GM18867 (cell line): ENCODE measurements at regions not wholly inside any gene's neighbourhood (a gene's known extent, or its start where the extent isn't known, plus 50 kb on each side); places are given as distances from the start of the nearest gene placed in this dataset.

Experiments used
- ATAC-seq: cut with Tn5 transposase; IDR thresholded peaks from one replicate; pipeline ENCODE4 v1.9.1; 2021; ENCODE audit warnings: mild to moderate bottlenecking, moderate library complexity; ENCODE audit not compliant: unreplicated experiment

GRCh38 chr9:106623558-106623957 is 239.4 kb upstream of the ZNF462 start:
- ATAC-seq, result no peak

GRCh38 chr9:106625259-106625789 is 237.6 kb upstream of the ZNF462 start:
- ATAC-seq, result no peak

DNA sequence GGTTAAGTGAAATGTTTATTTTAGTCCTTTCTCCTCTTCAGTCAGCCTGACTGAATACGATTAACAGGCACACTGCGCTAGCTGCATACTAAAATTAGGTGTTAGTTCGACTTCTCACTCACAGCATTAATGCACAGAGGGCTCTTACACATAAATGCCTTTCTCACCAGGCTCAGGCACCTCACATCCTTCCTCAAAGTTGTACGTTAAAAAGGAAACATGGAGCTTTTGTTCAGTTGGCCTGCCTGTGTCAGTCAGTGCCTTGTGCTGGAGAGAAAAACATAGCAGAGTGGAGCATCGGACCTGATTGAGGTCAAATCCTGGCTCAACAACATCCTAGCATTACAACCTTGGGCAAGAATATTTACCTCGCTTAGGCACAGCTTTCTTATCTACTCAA is 236.0 kb upstream of the ZNF462 start:
- ATAC-seq, result no peak

DNA sequence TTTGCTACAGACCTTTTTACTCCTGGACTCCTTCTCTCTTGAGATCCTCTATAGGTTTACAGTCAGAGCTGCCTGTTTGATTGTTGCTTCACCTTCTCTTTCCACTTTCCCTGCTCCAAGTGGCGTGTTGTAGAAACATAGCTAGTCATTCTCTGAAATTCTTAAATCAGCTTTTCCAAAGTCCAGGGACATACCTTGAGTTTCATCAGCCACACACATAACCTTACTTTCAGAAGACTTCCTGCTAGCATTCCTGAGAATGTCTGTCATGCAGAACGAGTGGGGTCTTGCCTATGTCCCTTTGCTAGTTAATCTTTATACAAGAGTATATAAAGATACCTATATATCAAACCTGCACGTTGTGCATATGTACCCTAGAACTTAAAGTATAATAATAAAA is 230.3 kb upstream of the ZNF462 start:
- no peak for ATAC-seq

GRCh38 chr9:106634183-106634582 is 228.8 kb upstream of the ZNF462 start:
- ATAC-seq, result no peak

GRCh38 chr9:106634641-106635040 is 228.3 kb upstream of the ZNF462 start:
- ATAC-seq, result no peak

GRCh38 chr9:106637486-106637885 is 225.5 kb upstream of the ZNF462 start:
- no peak for ATAC-seq

DNA sequence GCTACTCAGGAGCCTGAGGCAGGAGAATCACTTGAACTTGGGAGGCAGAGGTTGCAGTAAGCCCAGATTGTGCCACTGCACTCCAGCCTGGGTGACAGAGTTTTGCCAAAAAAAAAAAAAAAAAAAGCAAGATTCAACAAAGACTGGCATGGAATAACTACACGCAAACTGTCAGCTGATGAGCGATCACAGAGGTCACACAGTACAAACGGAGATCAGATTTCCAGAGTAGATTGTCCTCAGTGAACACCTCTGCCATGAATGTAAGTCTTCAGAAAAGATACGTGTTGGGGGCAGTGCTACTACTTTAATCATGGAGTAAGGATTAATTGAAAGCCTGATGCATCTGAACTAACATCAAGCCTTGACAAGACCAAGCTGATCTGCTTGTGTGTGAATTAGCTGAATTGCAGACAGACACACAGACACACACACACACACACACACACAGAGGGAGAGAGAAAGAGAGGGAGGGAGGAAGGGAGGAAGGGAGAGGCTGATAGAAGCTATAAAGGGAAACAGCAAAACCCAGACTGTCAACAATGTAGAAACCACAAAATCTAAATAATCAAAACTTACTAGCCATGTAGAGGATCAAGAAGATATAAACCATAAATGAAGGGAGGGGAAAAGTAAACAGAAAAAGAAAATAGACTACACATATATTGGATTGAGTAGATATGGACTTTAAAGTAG is 222.9 kb upstream of the ZNF462 start:
- no peak for ATAC-seq

- no peak for ATAC-seq
Observed at GRCh38 chr9:106643211-106643930, 219.6 kb upstream of the ZNF462 start.

- no peak for ATAC-seq
Observed at GRCh38 chr9:106644661-106645060, 218.3 kb upstream of the ZNF462 start.

DNA sequence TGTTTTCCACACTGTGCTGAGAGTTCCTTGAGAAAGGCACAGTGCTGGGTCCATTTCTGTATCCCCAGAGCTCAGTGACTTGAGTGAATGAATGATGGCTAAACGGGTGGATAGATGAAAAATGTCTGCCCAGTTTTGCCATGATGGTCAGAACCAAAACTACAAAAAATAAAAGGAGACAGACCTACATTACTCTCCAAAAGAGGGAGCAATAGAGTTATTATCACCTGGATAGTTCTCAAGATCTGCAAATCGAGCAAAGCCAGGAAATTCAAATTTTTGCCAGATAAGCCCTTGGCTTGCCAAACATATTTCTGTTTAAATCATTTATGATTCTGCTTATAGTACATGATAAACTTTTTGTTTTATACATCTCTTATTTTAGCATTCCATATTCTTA is 214.2 kb upstream of the ZNF462 start:
- ATAC-seq, result no peak

DNA sequence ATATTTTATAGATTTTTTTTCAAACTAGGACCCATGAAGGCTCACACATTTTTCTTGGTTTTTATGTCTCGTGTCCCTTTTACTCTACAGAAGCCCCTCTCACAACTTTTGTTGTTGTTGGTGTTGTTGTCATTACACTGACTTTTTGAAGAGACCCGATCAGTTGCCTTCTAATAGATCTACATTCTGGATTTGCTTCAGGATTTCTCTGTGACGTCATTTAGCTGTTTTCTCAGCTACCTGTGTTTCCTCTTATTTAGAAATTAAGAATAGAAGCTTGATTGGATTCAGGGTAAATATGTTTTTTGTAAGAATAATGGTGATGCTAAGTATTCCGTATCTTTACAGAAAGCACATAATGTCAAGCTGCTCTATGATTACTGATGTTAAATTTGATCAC is 213.3 kb upstream of the ZNF462 start:
- ATAC-seq, result no peak

DNA sequence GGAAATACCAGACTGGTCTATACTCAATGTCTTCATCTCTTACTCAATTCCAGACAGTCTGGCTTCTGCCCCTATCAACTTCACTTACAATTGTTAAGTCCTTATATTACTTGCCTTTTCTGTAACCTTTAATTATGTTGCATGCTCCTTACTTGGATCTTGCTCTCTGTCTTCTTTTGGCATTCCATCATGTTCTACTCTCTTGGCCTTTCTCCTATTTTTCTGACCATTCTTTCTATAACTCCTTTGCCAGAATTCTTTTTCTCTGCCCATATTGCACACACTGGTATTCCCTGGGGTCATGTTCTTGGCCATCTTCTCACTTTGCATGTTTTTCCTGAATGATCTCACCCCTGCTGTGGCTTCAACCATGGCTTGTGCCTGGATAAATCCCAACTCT is 209.8 kb upstream of the ZNF462 start:
- no peak for ATAC-seq

GRCh38 chr9:106655966-106656365 is 207.0 kb upstream of the ZNF462 start:
- ATAC-seq, result no peak

- no peak for ATAC-seq
Observed at GRCh38 chr9:106657926-106658325, 205.0 kb upstream of the ZNF462 start.

- no peak for ATAC-seq
Observed at GRCh38 chr9:106668534-106668933, 194.4 kb upstream of the ZNF462 start.

- ATAC-seq, result no peak
Observed at GRCh38 chr9:106669835-106670234, 193.1 kb upstream of the ZNF462 start.

- no peak for ATAC-seq
Observed at GRCh38 chr9:106670418-106670817, 192.5 kb upstream of the ZNF462 start.

GRCh38 chr9:106675780-106676179 is 187.2 kb upstream of the ZNF462 start:
- no peak for ATAC-seq

DNA sequence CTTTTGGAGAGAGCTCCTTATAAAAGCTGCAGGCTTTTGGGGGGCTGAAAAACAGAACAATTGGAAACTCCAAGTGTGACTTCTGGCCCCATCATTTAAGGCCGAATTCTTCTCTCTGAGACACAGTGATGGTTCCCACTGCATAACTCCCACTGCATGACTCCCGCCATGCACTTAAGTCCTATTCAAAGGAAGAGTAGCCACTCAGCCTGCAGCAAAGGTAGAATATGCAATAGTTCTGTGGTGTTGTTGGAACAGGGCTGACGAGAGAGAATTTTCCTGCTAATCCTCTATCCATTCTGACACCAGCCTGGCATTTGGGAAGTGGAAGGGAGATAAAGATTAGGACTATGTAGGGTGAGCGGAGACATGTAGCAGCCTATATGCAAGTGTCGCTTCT is 185.6 kb upstream of the ZNF462 start:
- no peak for ATAC-seq

DNA sequence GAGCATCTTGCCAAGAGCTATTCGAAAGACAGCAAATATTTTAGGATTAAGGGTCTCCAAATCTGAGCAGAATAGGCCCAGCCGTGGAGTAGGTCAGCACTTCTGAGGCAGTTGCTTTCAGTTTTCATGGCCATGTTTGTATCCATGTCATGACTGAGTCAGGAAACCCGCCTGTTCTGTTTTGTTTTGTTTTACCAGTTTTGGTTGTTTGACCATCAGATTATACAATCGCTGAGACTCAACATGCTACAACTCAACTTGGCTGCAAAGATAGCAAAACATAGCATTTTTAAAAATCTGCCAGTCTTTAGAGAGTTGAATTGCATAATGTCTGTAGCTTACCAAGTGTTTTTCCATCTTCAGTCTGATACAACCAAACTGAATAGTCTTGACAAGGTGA is 185.1 kb upstream of the ZNF462 start:
- ATAC-seq, result no peak

GRCh38 chr9:106678273-106678672 is 184.7 kb upstream of the ZNF462 start:
- ATAC-seq, result no peak
